NCI-H128 (cell line): ENCODE measurements at regions not wholly inside any gene's neighbourhood (a gene's known extent, or its start where the extent isn't known, plus 50 kb on each side); places are given as distances from the start of the nearest gene placed in this dataset.

ENCODE experiments used
- DNase-seq: peaks from one replicate; lab custom pipeline; 2025; ENCODE audit not compliant: unreplicated experiment; lab: John Stamatoyannopoulos, UW

DNA sequence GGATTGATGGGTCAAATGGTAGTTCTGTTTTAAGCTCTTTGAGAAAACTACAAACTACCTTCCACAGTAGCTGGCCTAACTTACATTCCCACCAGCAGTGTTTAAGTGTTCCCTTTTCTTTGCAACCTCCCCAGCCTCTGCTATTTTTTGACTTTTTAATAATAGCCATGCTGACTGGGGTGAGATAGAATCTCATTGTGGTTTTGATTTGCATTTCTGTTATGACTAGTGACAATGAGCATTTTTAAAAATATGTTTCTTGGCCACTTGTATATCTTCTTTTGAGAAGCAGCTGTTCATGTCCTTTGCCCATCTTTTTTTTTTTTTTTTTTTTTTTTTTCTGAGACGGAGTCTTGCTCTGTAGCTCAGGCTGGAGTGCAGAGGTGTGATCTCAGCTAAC is 155.2 kb upstream of the BMPER start:
- no peak for DNase-seq

DNA sequence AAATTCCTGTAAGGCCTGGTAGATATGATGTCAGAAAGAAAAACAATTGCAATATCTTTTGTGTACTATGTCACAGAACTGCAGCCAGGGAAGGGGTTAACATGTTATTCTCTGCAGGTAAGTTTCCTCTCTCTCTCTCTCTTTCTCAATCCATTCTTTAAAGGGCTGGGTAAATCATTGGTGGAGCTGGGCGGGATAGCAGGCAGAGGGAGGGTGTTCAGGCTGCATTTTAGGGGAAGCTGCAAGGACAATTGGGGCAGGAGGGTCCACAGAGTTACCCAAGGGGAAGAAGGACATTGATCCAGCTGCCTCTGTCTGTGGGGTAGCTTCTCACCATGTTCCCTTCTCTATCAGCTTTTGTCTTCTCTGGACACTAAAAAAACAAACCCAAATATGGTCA is 153.9 kb upstream of the BMPER start:
- no peak for DNase-seq

DNA sequence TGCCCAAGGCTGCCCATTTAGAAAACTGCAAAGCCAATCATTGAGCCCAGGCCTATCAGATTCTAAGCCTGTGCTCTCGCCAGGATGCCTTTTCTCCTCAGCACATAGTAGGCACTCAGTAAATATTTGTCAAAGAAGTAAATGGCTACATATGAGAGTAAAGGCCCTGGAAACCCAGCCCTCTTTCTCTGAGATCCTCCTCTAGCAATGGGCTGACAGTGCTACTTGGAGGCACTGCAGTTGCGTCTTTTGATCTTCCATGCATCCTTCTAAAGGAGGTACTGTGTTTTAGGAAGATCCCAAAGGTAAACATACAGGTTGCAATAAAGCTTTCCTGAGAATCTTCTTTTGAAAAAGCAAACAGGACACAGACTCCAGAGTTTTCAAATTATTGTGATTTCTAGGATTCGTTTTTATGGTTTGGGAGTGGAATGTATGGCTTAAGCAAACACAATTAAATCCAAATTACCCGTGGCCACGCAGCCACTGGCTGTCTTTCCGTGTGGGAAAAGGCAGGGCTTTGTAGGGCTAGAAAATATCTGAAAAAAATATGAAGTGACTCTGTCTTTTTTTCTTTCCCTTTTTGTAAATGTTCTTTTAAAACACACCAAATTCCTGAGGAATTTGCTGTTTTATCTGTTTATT is 151.3 kb upstream of the BMPER start:
- no peak for DNase-seq

DNA sequence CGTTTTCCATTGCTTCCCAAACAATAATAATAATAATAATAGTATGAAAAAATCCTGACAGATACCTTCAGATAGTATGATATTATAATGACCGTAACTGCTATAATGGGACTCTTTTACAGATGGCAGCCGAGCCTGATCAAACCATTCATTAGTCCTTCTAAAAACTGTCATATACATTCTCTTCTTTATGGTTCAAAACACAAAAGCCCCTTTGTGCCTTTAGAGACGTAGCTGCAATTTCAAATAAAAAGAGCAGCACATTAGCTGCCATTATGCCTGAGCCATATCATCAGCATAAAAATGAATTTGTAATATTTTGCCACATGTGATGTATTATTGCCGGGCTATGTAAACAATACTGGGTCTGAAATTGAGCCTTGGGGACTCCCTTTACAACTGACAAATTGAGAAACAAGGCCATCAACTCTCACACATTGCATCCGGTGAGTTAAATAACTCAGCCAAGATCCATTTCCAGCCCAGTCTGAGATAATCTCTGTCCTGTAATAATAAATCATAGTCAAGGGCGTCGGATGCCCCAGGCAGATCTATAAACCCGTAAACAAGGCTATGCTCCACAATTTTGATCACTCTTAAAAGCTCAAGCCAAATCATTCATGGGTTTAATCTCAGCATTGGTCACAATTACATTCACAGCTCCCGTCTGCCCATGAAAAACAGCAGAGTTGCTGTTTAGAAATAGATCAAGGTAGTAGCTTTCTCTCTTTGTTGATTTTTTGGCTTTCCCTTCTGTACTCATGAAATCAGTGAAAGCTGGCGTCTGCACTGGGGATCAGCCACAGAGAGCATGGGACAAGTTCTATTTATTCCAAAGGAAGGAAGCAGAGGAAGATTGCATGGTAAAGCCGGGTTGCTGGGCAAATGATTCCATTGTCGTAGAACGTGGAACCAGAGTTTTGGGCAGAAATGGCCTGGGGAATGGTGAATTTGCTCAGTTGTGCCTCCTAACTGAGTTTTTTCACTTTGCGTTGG is 150.1 kb upstream of the BMPER start:
- DNase-seq: no peak

DNA sequence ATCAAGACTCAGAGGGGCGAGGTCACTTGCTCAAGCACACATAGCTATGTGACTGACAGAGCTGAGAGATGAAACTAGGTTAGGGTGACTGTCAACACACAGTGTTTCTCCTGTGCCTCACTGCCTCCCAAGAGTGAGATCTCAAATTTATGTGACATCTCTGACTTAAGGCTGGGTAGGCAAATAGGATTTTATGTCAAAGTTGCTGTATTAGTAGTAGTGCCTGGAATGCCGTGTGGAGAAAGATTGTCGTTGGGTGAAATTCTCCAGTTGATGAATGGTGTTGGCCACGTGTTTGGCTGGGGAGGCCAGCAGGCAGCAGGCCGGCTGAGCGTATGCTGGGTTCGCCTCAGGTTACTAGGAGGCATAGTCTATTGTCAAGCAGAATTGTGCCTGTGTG is 148.3 kb upstream of the BMPER start:
- no peak for DNase-seq

DNA sequence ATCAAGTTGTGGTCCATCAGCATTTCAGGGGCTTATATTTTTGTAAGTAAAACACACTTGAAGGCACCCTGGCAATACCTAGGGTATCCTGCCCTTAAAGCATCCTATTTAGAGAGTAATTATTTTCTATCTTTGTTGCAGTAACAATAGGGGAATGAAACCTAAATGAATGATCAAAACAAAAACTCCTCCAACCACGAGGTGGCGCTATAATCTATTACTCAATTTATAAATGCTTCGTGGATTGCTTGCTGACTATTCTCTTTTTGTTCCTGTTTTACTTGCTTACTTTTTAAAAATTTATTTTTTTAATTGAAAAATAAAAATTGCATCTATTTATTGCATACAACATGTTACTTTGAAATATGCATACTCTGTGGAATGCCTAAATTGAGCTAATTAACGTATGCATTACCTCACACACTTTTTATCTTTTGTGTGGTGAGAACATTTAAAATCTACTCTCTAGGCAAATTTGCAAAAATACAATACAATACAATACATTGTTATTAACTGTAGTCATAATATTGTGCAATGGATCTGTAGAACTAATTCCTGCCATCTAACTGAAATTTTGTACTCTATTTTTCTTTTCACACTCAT is 147.7 kb upstream of the BMPER start:
- DNase-seq: no peak

DNA sequence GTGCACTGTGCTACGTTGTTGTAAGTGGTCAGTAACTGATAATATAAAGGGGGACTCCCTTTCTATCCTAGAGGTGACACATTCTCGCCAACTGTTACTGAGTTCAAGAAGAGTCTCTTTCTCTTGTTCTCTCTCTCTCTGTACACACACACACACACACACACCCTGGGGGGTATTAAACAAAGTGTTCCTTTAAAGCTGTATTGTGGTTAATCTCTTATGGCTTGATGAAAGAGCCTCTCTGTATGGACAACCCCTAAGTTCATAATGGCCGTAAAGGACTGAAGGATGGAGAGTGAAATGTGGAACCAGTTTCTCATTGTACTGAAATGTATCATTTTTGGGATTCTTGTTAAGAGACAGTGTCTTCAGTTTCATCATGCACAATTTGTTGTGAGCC is 145.2 kb upstream of the BMPER start:
- no peak for DNase-seq

DNA sequence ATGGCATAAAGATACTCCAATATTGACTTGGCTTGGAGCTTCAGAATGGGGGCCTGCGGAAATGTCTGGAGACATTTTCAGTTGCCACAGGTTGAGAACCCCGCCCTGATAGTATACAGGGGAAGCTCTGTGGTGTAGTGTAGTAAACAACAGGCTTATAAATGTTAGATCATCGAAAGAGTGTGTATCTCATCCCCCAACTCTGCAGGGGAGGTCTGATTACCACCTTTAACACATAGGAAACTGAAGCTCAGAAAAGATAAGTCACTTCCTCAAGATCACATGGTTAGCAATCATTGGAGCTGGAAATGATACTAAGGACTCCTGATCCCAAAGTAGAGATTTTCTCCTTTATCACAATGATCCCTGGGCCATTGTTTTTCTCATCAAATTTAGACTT is 144.5 kb upstream of the BMPER start:
- DNase-seq: no peak

DNA sequence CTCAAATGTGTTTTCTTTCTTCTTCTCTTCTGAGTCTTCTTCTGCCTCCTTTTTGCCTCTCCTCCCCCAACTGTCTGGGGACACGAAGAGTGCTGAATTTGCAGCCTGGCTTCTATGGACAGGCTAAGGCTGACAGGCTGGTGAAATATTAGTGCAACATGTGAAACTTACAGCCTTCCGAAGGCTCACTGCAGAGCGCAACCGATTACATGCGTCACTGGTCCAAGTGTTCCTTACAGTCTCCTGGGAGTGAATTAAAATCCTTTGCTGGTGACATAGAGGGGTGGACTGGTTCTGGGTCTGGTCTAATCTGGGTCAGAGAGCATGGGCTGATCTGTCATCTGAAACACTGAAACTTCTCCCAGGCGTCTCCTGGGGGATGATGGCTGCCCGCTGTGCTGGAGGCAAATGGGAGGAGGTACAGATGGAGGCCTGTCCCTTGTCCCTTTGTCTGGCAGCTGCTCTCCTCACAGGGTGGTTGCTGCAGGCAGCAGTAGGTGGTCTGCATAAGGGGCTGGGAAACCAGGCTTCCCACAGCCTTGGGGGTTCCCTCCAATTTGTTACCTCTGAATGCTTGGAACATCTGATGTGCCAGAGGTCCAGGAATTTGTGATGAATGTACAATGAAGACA is 143.8 kb upstream of the BMPER start:
- DNase-seq: no peak

DNA sequence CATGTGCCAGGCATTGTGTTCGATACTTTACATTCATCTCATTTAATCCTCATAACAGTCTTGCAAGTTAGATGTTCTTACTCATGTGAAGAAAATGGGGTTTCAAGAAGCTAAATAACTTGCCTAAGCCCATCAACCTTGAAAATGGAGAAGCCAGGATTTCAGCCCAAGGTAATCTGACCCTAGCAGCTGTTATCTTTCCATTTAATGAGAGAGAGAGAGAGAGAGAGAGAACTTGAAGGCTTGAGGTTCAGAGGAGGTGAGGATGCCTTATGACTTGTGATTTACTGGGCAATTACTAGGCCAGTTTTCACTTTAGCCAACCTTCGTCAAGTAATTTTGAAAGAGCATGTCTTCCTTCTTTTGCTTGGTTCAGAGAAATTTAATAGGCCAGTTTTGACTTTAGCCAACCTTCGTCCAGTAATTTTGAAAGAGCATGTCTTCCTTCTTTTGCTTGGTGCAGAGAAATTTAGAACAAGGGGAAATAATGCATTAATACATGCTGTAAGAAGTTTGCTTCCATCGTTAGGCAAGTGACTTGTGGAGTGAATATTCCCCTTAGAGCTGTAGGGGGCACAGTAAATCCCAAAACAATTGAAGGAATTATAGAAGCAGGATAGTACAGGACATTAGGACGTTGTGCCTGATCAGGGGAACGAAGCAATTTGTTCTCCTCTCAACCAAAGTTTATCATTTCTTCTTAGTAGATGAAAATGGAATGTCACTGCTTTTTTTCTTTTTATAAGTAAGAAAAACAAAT is 143.0 kb upstream of the BMPER start:
- DNase-seq: no peak

DNA sequence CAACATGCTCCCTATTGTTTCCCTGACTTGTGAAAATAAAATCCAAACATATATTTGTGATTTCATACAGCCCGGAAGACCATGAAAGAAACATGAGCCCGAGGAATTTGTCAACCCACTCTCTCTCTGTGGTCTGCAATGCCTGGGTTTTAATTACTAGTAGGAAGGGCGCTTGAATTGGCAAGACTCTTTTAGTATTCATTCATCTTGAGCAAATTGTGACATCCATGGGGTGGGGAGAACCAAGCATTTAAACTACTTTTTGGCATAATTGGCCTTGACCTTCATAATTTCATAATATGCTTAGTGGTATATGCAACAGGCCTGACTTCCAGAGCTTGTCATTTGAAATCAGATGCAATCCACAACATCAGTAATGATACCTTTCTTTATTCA is 142.4 kb upstream of the BMPER start:
- no peak for DNase-seq

DNA sequence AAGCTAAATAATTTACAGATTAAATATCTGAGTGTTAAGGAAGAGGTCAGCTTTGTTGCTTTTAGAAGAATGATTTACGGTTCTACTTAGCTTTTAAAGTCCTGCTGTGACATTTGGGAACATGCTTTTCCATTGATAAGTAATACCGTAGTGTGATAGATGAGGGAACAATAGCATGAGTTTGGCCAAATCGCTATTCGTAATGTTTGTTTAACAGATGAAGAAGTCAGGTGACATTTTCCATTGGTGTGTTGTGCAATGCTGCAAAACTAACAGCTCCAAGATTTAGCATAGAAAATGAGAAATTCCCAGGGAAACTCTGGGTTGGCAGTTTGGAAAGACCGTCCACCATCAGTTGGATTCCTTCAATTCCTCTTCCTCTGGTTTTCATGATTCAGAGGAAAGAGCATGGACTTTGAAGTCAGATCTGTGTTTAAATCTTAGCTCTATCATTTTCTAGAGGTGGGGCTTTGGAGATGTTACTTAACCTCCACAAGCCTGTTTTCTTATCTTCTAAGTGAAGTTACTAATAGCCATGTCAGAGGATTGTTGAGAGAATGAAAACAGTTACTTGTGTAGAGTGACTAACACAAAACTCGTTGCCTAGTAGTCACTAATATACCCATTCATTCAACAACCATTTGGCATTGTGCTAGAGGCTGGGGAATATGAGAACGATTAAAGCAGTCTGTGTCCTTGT is 140.4 kb upstream of the BMPER start:
- DNase-seq: no peak

DNA sequence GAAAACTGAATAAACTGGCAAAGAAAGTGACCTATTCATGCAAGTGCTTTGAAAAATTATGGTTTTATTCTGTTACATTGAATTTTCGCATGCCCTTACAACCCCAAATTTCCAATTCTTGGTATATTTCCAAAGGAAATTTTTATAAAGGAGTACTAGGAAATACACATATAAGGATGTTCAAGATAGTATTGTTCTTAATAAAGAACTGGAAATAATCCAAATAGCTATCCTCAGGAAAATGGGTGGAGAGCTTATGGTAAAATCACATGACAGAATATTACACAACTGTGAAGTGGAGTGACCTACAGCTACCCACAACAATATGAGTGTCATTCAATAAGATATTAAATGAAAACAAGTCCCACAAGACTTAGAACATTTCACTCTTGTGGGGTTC is 138.9 kb upstream of the BMPER start:
- no peak for DNase-seq

DNA sequence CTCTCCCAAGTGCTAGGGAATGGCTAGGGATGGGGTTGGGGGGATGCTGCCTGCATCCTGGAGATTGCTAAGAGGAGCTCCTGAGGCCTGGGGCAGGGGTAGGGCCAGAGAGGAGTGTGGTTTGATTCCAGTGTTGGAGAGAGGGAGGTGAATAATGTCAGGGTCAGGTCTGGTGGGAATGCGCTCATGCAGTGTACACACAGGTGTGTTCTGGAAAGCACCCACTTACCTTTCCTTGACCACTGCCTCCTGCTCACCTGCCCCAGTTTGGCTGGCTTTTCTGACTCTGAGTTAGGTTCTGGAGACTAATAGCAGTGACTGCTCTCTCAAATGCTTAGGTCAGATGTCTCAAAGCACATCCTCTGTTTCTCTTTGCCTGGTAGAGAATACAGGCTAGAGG is 135.4 kb upstream of the BMPER start:
- no peak for DNase-seq

DNA sequence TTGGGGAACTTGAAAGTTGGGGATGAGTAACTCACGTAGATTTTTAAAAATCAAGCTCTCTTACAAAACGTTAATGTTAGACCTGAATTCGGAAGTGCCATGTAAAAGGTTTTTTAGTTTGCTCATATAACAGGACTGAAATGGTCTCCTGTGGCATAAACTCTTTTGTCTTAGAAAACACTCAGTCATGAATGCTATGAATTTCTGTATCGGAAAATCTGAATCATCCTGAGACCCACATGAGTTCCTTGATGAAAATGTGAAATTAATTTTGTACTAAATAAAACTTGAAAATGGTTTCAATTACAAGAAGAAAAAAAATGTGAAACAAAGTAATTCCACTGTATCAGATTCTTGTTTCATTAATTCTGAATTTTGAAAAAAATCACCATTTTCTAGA is 134.8 kb upstream of the BMPER start:
- no peak for DNase-seq

DNA sequence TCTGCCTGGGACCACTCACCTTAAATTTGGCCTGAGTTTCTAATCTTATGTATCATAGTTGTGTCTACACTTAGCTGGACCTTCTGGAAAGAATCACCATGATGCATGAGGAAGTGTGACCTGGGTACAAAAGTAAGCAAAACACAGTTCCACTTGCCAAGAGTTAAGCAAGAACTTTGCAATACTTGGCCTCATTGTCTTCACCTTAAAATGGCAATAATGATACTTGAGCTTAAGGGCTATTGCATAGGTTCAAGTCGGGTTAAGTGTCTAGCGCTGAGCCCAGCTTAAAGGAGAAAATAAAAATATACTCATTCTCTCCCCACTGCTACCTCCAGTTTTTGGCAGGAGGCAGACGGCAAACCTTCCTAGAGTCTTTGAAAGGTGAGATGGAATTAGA is 133.9 kb upstream of the BMPER start:
- DNase-seq: no peak

DNA sequence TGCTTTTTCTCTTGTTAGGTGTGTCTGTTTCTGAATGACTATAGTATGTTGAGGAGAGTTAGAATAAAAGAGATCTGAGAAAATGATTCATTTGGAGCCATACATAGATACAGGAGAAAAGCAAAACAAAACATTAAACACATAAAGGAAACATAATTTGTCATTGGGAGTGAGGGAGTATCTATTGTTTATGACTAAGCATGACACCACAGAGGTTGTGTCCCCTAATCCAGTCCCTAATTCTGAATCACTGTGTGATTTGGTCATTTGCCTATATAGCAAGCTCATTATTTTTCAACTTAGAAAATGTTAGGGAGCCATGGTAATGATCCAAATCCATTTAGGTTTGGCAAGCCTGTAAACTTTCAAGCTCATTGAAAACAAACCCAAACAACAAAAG is 132.3 kb upstream of the BMPER start:
- no peak for DNase-seq

DNA sequence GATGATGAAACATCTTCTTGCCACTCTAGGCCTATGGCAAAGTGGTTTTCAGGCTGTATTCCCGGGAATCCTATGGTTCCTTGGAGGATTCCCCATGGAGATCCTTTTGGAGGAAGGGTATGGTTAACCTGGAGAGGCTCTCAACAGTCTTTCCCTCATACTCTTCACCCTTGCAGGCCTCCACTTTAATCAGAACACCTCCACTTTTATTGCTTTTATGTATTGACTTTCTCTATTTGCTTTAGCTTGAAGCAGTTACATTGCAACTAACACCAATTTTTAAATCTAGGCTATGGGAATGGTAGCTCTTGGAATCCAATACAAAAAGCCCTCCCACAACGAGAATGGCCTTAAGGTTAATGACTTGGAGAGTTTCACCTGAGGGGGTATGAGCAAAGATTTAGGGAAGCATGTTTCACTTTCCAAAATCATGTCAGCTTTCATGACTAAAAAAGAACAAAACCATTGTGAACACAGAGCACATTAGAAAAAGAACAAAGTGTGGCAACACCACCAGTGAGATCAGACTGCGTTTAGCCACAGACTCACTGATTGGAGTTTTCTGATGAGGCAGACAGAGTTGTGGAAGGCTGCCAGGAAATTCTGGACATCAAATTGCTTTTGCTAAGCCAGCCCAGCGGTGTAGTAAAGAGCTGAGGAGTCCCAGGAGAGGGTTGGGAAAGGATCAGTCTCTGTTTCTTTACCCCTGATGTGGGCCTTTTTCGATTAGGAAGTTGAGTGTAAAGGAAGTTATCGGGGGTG is 130.4 kb upstream of the BMPER start:
- DNase-seq: peak; percentile 4

DNA sequence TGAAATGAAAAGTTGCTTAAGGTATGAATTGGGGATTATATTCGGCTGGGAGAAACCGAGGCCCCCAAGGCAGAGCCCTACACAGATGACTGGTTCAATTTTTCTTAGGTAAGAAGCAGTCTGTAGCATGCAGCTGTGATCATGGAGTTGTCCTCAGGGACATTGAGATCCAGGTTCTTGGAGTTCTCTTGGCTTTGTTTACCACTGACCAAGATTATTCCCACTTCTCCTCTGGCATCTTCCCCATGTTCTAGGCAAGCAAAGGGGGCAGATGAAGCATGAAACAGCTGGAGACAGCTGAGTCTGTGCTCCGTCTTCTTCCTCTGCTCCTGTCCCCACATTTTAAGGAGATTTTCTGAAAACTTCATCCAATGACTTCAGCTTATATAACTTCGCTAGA is 129.5 kb upstream of the BMPER start:
- no peak for DNase-seq

DNA sequence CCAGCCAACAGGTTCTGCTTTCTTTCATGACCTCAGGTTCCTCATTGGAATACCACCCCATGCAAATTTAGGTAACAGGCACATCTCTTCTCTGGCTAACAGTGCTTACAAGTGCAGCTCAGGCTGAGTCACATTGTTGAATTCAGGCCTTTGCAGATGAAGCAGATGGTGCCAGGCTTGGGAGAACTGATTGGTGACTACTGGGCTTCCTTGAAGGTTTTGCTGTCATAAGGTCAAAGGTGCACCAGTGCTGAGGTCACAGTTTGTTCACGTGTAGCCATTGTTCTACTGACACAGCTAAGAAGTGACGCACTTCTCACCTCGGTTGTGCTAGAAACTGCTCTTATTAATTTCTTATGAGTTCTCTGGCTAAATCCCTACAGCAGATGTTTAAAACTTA is 128.6 kb upstream of the BMPER start:
- DNase-seq: no peak
